ENCODE measurements at regions not wholly inside any gene's neighbourhood (a gene's known extent, or its start where the extent isn't known, plus 50 kb on each side); places are given as distances from the start of the nearest gene placed in this dataset.

- H3K27ac ChIP-seq (ENCODE audit: control insufficient read depth, insufficient read depth): no peak overlapping the region
- intact Hi-C loops (cut with micrococcal nuclease; ENCODE audit: unreplicated experiment): no loop called here
- ATAC-seq: no peak
- no peak overlapping the region for H3K4me2 ChIP-seq (ENCODE audit: control insufficient read depth, insufficient read depth)
- ChIA-PET RAD21 (ENCODE audit: unreplicated experiment) (no interaction called here), CTCF (no interaction called here), POLR2A (no interaction called here), SMC1A (ENCODE audit: uncharacterized antibody, unreplicated experiment) (no interaction called here)
- 2% methylated on average over 3 of the region's 3 CpGs for WGBS (ENCODE audit: insufficient coverage, insufficient replicate concordance, low lambda C conversion rate, missing lambda C conversion rate)
- no peak for DNase-seq (ENCODE audit: low read depth, low spot score)
- no peak overlapping the region for H3K9ac ChIP-seq (ENCODE audit: control insufficient read depth, insufficient read depth, low read length)
- no peaks in the 10 kb centered on the region for H3K27me3 ChIP-seq (replicated peaks in 1 of 2; ENCODE audit: control insufficient read depth in 2 of 2, insufficient read depth in 2 of 2, low read length in 1 of 2)
- no peaks in the 10 kb centered on the region for H3K4me1 ChIP-seq (ENCODE audit: control insufficient read depth, insufficient read depth, low read length)
- no peaks in the 10 kb centered on the region for H4K20me1 ChIP-seq (ENCODE audit: control insufficient read depth, insufficient read depth)
- H3K36me3 ChIP-seq (ENCODE audit: control insufficient read depth in 2 of 2, insufficient read depth in 2 of 2, low read length in 1 of 2): no peaks in the 10 kb centered on the region
- H2AFZ ChIP-seq (ENCODE audit: control insufficient read depth, low read depth, low read length): no peak overlapping the region
- TF ChIP-seq RB1 (IDR thresholded peaks at IDR 0.05; ENCODE audit: borderline replicate concordance) (no peak), CEBPZ (IDR thresholded peaks at IDR 0.05; ENCODE audit: low read depth, low read length) (no peak), ATF2 (IDR thresholded peaks at IDR 0.05; ENCODE audit: low read length) (no peak), STAT3 (IDR thresholded peaks at IDR 0.05; ENCODE audit: low read depth, low read length) (no peak), RCOR1 (conservative IDR thresholded peaks at IDR 0.05; ENCODE audit: low read depth, low read length) (no peak), CEBPB (IDR thresholded peaks at IDR 0.05; ENCODE audit: borderline replicate concordance in 1 of 2, low read depth in 2 of 2, low read length in 2 of 2) (no peak), BRCA1 (IDR thresholded peaks at IDR 0.05; ENCODE audit: low read depth, low read length) (no peak), FOS (IDR thresholded peaks at IDR 0.05; ENCODE audit: borderline replicate concordance, extremely low read depth, insufficient read length) (no peak), IRF4 (IDR thresholded peaks at IDR 0.05; ENCODE audit: low read depth, low read length) (no peak), ESRRA (IDR thresholded peaks at IDR 0.05; ENCODE audit: low read length) (no peak), MYB (IDR thresholded peaks at IDR 0.05; ENCODE audit: borderline replicate concordance, low read depth, low read length) (no peak), SIN3A (IDR thresholded peaks at IDR 0.05; ENCODE audit: low read depth, low read length) (no peak), HDGF (IDR thresholded peaks at IDR 0.05) (no peak)
- no peaks in the 10 kb centered on the region for H3K79me2 ChIP-seq (ENCODE audit: control insufficient read depth, insufficient read depth, low read length)
- BruUV-seq (replicated peaks): no TSS peak
- no peak for FAIRE-seq
- H3K4me3 ChIP-seq: no peak overlapping the region
- in situ Hi-C loops (cut with MboI): no loop called here
- no peaks in the 10 kb centered on the region for H3K9me3 ChIP-seq (replicated peaks; ENCODE audit: control insufficient read depth, insufficient read depth, low read length)
Measured at GRCh38 chr6:115474443-115475041, 586.1 kb downstream of the FRK start.
